Panc1 (cell line): ENCODE measurements at regions not wholly inside any gene's neighbourhood (a gene's known extent, or its start where the extent isn't known, plus 50 kb on each side); places are given as distances from the start of the nearest gene placed in this dataset.

Experiments used
- ATAC-seq: fragments of 200-7000 bp; cut with Tn5 transposase; 2 replicates; pipeline ENCODE4 v1.9.1; 2020; ENCODE audit warnings: mild to moderate bottlenecking, moderate library complexity
- BruUV-seq: library from RNA; stranded (reverse); fragments of 400-500 nt; replicated peaks from 2 replicates; lab custom pipeline; 2021; lab: Mats Ljungman, UMichigan
- CTCF ChIA-PET: fragments of 300-600 bp; sonication (Branson Sonifier 250); formaldehyde crosslinking; loops from one replicate; lab custom pipeline; 2022; ENCODE audit warnings: antibody characterized with exemption; lab: Charles Lee
- POLR2A ChIA-PET: fragments of 300-600 bp; sonication (Branson Sonifier 250); formaldehyde crosslinking; loops from one replicate; lab custom pipeline; 2022; ENCODE audit warnings: antibody characterized with exemption; lab: Charles Lee
- DNase-seq: peaks from one replicate; pipeline ENCODE4 v3.0.0-alpha.2; 2010; ENCODE audit warnings: low read depth, low spot score
- H3K27ac ChIP-seq: 2 replicates; pipeline ENCODE4 v1.5.1; 2011; ENCODE audit warnings: mild to moderate bottlenecking, low read length, inconsistent platforms
- H3K27me3 ChIP-seq: fragments of 200-500 bp; sonication (Bioruptor generic); 2 replicates; pipeline ENCODE4 v1.6.0; 2014; ENCODE audit warnings: low read length, inconsistent platforms; ENCODE audit not compliant: control insufficient read depth, insufficient read depth
- H3K36me3 ChIP-seq: fragments of 200-500 bp; sonication (Bioruptor generic); 2 replicates; pipeline ENCODE4 v1.5.1; 2014; ENCODE audit warnings: inconsistent platforms, mild to moderate bottlenecking, low read length, moderate library complexity; ENCODE audit not compliant: control insufficient read depth, insufficient read depth
- H3K4me1 ChIP-seq: 2 replicates; pipeline ENCODE4 v1.5.1; 2011; ENCODE audit warnings: inconsistent platforms, mild to moderate bottlenecking, low read length, moderate library complexity; ENCODE audit not compliant: control insufficient read depth, insufficient read depth
- H3K4me3 ChIP-seq, 2 experiments: 2 replicates each; pipeline ENCODE4 v1.5.1; 2011 to 2012; ENCODE audit warnings: low read depth in 2 of 2, low read length in 2 of 2, mild to moderate bottlenecking in 2 of 2, inconsistent platforms in 1 of 2, moderate library complexity in 1 of 2
- H3K9me3 ChIP-seq: fragments of 200-500 bp; sonication (Bioruptor generic); 2 replicates; pipeline ENCODE4 v1.5.1; 2014; ENCODE audit warnings: low read depth, mild to moderate bottlenecking, inconsistent platforms, low read length, moderate library complexity; ENCODE audit not compliant: control insufficient read depth, insufficient read depth
- POLR2AphosphoS5 ChIP-seq: IDR thresholded peaks from 2 replicates; pipeline ENCODE4 v1.6.1; 2012; ENCODE audit warnings: mild to moderate bottlenecking, low read depth, low read length, moderate library complexity
- SIN3A ChIP-seq: IDR thresholded peaks from 2 replicates; pipeline ENCODE4 v1.6.1; 2012; ENCODE audit warnings: low read depth, mild to moderate bottlenecking, low read length, moderate library complexity, borderline replicate concordance; ENCODE audit not compliant: insufficient read depth
- TCF7L2 ChIP-seq: IDR thresholded peaks from 2 replicates; pipeline ENCODE4 v1.6.1; 2011; ENCODE audit warnings: mild to moderate bottlenecking, low read depth, low read length, inconsistent platforms
- in situ Hi-C: cut with HindIII; loops from 2 replicates; pipeline ENCODE4 v1.10.0; 2016; ENCODE audit warnings: low sequenced_read_pairs, low pct_unique_long_range_greater_than_20kb
- intact Hi-C: fragments of 100-400 bp; cut with micrococcal nuclease; formaldehyde crosslinking; loops from one replicate; pipeline ENCODE4 v1.10.0; 2022; ENCODE audit not compliant: unreplicated experiment
- TF ChIP-seq, protein P1 (sequence below), 2 experiments: IDR thresholded peaks; 2 replicates each; pipeline ENCODE4 v1.6.1; 2011 to 2012; ENCODE audit warnings: low read depth in 2 of 2, control low read depth in 1 of 2, low read length in 1 of 2, mild to moderate bottlenecking in 1 of 2, moderate library complexity in 1 of 2; ENCODE audit not compliant: insufficient read depth in 1 of 2
- TF ChIP-seq, protein P2 (sequence below): fragments of 450-650 bp; IDR thresholded peaks from 2 replicates; pipeline ENCODE4 v1.5.1; 2017; ENCODE audit warnings: mild to moderate bottlenecking

DNA sequence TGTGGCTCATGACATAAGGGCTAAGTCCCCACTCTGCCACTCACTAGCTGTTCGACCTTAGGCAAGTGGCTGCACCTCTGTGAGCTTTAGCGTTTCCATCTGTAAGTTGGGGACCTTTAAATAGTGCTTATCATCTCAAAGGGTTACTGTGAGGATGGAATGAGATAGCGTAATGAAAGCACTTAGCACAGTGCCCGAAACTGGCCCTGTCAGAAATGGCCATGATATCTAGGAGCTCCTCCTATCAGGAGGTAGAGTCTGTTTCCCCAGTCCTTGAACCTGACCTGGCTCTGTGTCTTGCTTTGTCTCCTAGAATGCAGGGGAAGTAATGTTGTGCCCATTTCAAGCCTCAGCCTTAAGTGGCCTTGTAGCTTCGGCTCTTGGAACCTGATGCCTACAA is 211.0 kb downstream of the RBM19 start:
- ChIA-PET POLR2A (no interaction called here), CTCF (no interaction called here)
- no peak overlapping the region for H3K27ac ChIP-seq
- DNase-seq (no peak), ATAC-seq (no peak)
- intact Hi-C loops, result no loop called here
- H3K4me1 ChIP-seq, result no peaks in the 10 kb centered on the region
- H3K36me3 ChIP-seq, result no peaks in the 10 kb centered on the region
- no peak overlapping the region for H3K4me3 ChIP-seq
- in situ Hi-C loops, result no loop called here
- TF ChIP-seq, protein P1, sequence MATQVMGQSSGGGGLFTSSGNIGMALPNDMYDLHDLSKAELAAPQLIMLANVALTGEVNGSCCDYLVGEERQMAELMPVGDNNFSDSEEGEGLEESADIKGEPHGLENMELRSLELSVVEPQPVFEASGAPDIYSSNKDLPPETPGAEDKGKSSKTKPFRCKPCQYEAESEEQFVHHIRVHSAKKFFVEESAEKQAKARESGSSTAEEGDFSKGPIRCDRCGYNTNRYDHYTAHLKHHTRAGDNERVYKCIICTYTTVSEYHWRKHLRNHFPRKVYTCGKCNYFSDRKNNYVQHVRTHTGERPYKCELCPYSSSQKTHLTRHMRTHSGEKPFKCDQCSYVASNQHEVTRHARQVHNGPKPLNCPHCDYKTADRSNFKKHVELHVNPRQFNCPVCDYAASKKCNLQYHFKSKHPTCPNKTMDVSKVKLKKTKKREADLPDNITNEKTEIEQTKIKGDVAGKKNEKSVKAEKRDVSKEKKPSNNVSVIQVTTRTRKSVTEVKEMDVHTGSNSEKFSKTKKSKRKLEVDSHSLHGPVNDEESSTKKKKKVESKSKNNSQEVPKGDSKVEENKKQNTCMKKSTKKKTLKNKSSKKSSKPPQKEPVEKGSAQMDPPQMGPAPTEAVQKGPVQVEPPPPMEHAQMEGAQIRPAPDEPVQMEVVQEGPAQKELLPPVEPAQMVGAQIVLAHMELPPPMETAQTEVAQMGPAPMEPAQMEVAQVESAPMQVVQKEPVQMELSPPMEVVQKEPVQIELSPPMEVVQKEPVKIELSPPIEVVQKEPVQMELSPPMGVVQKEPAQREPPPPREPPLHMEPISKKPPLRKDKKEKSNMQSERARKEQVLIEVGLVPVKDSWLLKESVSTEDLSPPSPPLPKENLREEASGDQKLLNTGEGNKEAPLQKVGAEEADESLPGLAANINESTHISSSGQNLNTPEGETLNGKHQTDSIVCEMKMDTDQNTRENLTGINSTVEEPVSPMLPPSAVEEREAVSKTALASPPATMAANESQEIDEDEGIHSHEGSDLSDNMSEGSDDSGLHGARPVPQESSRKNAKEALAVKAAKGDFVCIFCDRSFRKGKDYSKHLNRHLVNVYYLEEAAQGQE (IDR thresholded peaks at IDR 0.05; ENCODE audit: insufficient read depth in 1 of 2, low read depth in 2 of 2, low read length in 1 of 2), result no peak
- TF ChIP-seq POLR2AphosphoS5, result no peak
- TF ChIP-seq, protein P2, sequence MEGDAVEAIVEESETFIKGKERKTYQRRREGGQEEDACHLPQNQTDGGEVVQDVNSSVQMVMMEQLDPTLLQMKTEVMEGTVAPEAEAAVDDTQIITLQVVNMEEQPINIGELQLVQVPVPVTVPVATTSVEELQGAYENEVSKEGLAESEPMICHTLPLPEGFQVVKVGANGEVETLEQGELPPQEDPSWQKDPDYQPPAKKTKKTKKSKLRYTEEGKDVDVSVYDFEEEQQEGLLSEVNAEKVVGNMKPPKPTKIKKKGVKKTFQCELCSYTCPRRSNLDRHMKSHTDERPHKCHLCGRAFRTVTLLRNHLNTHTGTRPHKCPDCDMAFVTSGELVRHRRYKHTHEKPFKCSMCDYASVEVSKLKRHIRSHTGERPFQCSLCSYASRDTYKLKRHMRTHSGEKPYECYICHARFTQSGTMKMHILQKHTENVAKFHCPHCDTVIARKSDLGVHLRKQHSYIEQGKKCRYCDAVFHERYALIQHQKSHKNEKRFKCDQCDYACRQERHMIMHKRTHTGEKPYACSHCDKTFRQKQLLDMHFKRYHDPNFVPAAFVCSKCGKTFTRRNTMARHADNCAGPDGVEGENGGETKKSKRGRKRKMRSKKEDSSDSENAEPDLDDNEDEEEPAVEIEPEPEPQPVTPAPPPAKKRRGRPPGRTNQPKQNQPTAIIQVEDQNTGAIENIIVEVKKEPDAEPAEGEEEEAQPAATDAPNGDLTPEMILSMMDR, result no peak
- no peak for TF ChIP-seq SIN3A
- TF ChIP-seq TCF7L2, result no peak
- no peaks in the 10 kb centered on the region for H3K27me3 ChIP-seq
- BruUV-seq, result no TSS peak
- H3K9me3 ChIP-seq, result no peaks in the 10 kb centered on the region

DNA sequence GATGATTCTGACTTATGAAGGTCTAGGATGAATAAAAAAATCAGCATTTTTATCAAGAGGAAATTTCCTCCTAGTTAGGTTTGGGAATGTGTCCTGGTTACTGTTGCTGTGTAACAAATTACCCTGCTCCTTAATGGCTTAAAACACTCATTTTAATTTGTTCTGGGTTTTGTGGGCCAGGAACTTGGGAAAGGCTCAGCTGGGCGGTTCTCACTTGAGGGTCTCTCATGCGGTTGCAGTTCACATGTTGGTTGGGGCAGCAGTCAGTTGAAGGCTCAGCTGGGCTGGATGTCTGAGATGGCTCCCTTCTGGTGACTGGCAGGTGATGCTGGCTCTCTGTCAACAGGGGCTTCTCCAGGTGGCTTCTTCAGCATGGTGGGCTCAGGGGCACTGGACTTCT is 214.6 kb downstream of the RBM19 start:
- ChIA-PET CTCF (no interaction called here), POLR2A (no interaction called here)
- no peak overlapping the region for H3K4me3 ChIP-seq
- TF ChIP-seq POLR2AphosphoS5 (no peak), TCF7L2 (no peak), SIN3A (no peak)
- TF ChIP-seq, protein P2, result no peak
- TF ChIP-seq, protein P1 (IDR thresholded peaks at IDR 0.05; ENCODE audit: insufficient read depth in 1 of 2, low read depth in 2 of 2, low read length in 1 of 2), result no peak
- no peaks in the 10 kb centered on the region for H3K4me1 ChIP-seq
- H3K36me3 ChIP-seq, result no peaks in the 10 kb centered on the region
- no peaks in the 10 kb centered on the region for H3K9me3 ChIP-seq
- intact Hi-C loops, result no loop called here
- no peak overlapping the region for H3K27ac ChIP-seq
- H3K27me3 ChIP-seq, result peaks cover 9% of the 10 kb centered on the region; the same call in 1 of the 2 replicates
- DNase-seq (no peak), ATAC-seq (no peak)
- no TSS peak for BruUV-seq
- in situ Hi-C loops, result no loop called here
